ENCODE measurements at regions not wholly inside any gene's neighbourhood (a gene's known extent, or its start where the extent isn't known, plus 50 kb on each side); places are given as distances from the start of the nearest gene placed in this dataset.
"Not testable (repeated sequence)": the region's sequence is repeated elsewhere in the genome, so short reads cannot be mapped to it uniquely, and the experiment has no call there.

DNA sequence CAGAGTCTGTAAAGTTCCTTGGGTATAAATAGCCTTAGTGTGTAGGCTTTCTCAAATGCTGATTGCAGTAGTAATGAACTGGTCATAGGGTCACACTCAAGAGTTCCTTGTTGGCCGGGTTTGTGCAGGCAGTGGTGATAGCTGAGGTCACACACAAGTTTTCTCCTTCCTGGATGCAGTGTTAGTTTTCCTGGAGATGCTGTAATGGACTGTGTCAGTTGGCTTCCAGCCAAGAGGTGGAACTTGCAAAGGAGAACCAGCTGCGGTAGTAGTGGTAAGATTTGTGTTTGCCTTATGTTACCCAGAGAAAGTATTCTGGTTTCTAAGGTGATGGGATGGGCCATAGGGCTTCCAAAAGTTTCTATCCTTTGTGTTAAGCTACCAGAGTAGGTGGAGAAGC is 409.8 kb upstream of the FRG1 start:
- ChIA-PET POLR2A (no interaction called here), CTCF (no interaction called here)
- no peak for DNase-seq (ENCODE audit: low read depth, low spot score)
- TF ChIP-seq, protein P1, sequence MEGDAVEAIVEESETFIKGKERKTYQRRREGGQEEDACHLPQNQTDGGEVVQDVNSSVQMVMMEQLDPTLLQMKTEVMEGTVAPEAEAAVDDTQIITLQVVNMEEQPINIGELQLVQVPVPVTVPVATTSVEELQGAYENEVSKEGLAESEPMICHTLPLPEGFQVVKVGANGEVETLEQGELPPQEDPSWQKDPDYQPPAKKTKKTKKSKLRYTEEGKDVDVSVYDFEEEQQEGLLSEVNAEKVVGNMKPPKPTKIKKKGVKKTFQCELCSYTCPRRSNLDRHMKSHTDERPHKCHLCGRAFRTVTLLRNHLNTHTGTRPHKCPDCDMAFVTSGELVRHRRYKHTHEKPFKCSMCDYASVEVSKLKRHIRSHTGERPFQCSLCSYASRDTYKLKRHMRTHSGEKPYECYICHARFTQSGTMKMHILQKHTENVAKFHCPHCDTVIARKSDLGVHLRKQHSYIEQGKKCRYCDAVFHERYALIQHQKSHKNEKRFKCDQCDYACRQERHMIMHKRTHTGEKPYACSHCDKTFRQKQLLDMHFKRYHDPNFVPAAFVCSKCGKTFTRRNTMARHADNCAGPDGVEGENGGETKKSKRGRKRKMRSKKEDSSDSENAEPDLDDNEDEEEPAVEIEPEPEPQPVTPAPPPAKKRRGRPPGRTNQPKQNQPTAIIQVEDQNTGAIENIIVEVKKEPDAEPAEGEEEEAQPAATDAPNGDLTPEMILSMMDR (IDR thresholded peaks at IDR 0.05; ENCODE audit: insufficient read depth, low read length, missing control alignments) = no peak
- H3K4me3 ChIP-seq (ENCODE audit: low read depth, low read length) = no peak overlapping the region

DNA sequence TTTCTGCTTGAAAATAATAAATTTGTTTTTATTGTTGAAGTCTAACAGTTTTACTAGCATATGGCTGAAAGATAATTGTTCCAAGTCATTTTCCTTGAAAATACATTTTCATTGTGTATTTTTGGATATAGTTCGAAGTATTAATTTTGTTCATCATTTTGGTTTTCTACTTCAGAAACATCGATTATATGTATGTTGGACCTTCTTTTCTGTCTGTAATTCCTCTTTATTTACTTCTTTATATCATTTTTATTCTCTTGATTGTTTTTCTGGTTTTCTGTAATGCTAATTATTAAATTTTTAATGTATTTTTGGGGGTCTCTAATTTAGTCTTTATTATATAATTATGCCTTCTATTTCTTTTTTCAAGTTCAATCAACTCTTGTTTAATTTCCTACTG is 407.1 kb upstream of the FRG1 start:
- H3K4me3 ChIP-seq (ENCODE audit: low read depth, low read length) = no peak overlapping the region
- CTCF ChIA-PET = no interaction called here
- TF ChIP-seq, protein P1 (IDR thresholded peaks at IDR 0.05; ENCODE audit: insufficient read depth, low read length, missing control alignments) = no peak
- no peak for DNase-seq (ENCODE audit: low read depth, low spot score)
- POLR2A ChIA-PET = no interaction called here

DNA sequence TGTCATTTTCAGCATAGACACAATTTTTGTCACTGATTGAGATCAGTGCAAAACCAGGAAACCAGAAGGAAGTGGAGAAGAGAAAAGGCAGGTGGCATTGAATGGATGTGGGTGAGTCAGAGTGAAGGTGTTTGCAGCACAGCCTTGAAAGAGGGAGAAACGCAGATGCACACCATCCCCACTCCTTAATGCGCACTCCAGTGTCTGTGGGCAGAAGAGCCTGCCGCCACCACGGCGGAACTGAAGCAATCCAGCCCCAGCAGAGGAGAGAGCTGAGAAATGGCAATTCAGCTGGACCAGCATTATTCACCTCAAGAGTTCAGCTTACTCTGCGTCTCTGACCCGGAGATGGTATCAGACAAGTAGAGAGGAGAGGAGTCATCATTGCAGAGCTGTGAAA is 393.1 kb upstream of the FRG1 start:
- no peak for DNase-seq (ENCODE audit: low read depth, low spot score)
- POLR2A ChIA-PET = no interaction called here
- H3K4me3 ChIP-seq (ENCODE audit: low read depth, low read length) = no peak overlapping the region
- CTCF ChIA-PET = no interaction called here
- TF ChIP-seq, protein P1 (IDR thresholded peaks at IDR 0.05; ENCODE audit: insufficient read depth, low read length, missing control alignments) = no peak

DNA sequence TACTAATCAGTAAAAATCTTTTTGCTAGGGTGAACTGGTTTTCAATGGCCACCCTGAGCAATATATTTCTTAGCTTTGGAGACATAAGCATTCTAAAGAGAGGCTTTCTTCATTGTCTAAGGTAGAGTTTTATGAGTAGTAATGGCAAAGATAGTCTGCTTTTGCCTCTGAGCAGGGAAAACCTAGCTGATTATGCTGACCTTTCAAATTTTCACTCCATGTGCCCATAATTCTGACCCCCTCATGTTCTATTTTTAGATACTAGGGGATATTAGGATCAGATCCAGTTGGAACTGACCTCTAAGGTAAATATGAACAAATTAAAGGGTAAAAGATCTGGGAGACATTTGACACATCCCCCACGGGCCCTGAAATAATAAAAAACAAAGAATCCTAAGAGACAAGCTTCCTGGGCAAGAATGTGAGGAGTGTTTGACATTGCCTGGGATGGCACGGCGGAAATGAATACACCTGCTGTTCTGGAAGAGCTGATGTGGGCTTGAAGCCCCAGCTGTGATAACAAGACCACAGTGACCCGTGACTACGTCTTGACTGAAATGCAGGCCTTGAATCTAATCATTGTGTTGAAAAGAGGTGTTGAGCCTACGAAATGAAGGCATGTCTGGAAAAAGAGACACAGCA is 392.1 kb upstream of the FRG1 start:
- CTCF ChIA-PET = no interaction called here
- POLR2A ChIA-PET = no interaction called here
- TF ChIP-seq, protein P1 (IDR thresholded peaks at IDR 0.05; ENCODE audit: insufficient read depth, low read length, missing control alignments) = no peak
- no peak for DNase-seq (ENCODE audit: low read depth, low spot score)
- H3K4me3 ChIP-seq (ENCODE audit: low read depth, low read length) = no peak overlapping the region

DNA sequence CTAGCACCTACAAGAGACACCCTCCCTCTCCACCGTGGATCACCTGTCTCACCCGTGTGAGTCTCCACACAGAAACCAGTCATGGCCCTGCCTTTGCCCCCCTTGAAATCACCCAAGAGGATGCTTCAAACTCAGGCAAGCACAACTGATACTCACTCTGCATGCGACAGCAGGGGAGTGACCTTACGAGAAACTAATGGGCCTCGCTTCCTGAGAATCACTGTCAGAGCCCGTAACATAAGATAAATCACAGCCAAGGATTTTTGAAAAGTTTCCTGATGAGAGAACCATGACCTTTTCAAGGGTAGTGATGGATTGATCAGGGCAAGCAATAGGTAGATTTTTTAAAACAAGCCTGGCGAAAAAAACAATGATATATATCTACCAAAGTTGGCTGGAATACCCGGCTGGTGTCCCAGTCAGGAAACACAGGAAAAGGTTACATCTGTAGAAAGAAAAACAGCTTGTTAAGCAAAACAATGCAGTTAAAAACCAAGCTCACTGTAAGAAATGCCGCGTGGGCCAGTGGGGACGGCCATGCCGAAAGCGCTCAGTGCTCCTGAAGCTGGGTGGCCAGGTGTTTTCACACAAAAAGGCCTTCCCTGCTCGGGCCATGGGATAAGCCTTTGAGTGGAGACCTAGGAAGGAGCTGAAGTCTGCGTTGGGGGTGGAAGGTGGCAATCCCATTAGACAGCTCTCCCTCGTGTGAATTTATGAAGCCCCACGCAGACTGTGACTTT is 388.6 kb upstream of the FRG1 start:
- CTCF ChIA-PET; H3K4me3 ChIP-seq (ENCODE audit: low read depth, low read length); DNase-seq (ENCODE audit: low read depth, low spot score); POLR2A ChIA-PET: not testable (repeated sequence)

DNA sequence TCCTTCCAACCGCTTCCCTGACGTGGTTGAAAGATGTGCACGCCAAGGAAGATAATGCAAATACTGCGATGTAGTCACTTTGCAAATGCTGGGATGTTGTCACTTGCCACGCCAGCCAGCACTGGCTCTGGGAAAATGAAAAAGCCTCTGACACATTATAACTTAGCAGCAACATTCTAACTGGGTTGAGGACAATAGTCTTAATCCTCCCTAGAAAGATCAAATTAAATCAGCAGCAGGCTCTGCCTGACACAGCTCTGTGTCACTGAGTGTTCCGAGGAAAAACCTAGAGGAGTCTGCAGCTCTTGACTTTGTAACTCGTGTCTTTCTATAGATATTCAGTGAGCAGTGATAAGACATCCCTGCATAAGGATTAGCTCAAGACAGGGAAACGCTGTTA is 380.1 kb upstream of the FRG1 start:
- H3K4me3 ChIP-seq (ENCODE audit: low read depth, low read length); POLR2A ChIA-PET; CTCF ChIA-PET; DNase-seq (ENCODE audit: low read depth, low spot score): not testable (repeated sequence)

DNA sequence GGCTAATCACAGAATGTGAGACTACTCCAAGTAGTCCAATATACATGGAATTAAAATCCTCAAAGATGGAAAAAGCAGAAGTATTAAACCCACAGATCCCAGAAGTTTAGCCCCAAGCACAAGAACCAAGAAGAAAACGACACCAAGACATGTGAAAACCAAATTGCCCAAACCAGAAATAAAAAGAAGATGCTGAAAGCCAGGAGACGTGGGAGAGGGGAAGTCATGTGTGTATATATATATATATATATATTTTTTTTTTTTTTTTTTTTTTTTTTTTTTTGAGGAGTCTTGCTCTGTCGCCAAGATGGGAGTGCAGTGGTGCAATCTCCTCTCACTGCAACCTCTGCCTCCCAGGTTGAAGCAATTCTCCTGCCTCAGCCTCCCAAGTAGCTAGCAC is 376.9 kb upstream of the FRG1 start:
- DNase-seq (ENCODE audit: low read depth, low spot score); H3K4me3 ChIP-seq (ENCODE audit: low read depth, low read length); CTCF ChIA-PET; POLR2A ChIA-PET: not testable (repeated sequence)

DNA sequence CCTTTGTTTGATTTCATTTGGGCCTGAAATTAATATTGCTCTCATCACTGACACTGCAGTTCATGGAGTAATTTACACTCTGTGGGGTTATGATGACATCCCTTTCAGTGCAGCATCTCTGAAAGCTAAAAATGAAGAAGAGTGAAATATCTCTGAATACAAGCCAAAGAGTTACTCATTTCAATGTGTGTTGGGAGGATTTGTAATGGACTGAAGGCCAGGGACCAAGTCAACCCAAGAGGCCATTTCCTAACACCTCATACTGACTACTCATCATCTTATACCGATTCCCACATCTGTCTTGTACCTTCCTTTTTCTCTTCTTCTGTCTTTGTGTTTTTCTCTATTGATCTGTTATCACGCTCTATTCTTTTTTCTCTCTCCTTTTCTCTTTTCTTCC is 374.4 kb upstream of the FRG1 start:
- H3K4me3 ChIP-seq (ENCODE audit: low read depth, low read length); POLR2A ChIA-PET; CTCF ChIA-PET; DNase-seq (ENCODE audit: low read depth, low spot score): not testable (repeated sequence)

DNA sequence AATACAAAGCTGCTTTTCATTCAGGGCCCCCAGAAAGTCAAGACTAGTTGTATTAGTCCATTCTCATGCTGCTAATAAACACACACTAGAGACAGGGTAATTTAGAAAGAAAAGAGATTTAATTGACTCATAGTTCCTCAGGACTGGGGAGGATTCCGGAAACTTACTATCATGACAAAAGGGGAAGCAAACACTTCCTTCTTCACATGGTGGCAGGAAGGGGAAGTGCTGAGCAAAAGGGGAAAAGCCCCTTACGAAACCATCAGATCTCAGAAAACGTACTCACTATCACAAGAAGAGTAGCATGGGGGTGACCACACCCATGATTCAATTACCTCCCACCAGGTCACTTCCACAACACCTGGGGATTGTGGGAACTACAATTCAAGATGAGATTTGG is 373.8 kb upstream of the FRG1 start:
- DNase-seq (ENCODE audit: low read depth, low spot score); POLR2A ChIA-PET; CTCF ChIA-PET; H3K4me3 ChIP-seq (ENCODE audit: low read depth, low read length): not testable (repeated sequence)

DNA sequence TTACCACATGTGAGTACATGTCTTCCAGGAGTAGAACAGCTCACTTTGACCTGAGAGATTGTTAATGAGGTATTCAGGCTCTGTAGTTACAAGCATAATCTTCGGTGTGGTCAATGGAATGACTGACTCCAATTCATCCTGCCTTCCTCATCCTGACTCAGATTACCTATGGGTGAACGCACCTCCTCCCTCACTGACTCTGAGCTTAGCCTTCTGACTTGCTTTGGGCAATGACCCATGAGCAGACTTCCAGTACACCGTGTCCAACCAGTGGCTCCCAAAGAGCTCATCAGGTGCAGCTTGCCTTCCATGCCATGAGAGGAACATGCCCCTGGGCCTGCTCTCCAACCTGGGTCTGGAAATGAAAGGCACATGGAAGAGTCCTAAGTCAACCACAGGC is 361.0 kb upstream of the FRG1 start:
- H3K4me3 ChIP-seq (ENCODE audit: low read depth, low read length); DNase-seq (ENCODE audit: low read depth, low spot score); POLR2A ChIA-PET; CTCF ChIA-PET: not testable (repeated sequence)

DNA sequence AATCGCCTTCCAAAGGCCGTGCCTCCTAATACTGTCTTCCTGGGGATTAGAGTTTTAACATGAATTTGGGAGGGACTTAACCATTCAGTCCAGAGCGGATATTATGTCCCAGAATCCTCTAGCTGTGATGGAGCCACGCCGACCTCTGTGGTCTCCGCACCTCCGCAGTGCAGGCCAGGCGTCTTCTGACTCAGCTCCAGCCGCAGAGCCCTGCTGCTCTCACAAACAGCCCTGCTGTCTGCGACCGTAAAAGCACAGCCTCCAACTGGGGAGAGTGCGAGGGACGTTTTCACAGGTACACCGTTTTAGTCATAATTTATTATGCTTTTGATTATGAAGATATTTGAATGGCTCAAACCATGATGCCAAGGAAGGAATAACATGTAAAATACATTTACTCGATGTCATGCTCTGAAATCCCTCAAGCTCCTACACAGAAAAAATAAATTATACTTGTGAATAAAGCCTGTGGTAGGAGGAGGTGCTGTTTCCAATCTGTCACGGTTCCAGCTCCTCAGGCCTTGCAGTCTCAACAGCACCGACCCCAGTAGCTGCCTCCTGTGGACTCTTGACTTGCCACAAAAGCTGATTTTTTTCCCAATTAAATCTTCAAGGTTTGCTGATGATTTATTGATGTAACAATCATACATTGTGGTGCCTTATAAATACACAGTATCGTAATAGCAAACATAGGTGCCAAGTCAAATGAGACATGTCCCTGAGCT is 353.6 kb upstream of the FRG1 start:
- POLR2A ChIA-PET; DNase-seq (ENCODE audit: low read depth, low spot score); CTCF ChIA-PET; H3K4me3 ChIP-seq (ENCODE audit: low read depth, low read length): not testable (repeated sequence)

DNA sequence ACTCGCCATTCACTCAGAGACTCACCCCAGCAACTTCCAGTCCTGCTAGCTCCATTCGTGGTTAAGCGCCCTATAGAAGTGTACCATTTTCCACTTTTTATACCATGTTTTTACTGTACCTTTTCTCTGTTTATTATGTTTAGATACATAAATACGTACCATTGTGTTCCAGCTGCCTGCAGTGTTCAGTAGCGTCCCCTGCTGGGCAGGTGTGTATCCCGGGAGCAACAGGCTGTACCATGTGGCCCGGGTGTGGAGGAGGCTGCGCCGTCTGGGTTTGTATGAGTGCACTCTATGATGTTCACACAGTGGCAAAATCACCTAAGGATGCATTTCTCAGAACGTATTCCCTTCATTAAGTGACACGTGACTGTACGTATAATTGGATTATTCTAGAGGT is 351.5 kb upstream of the FRG1 start:
- POLR2A ChIA-PET, CTCF ChIA-PET: not testable (repeated sequence)

More for the DNA sequence above, 351.5 kb upstream of the FRG1 start:
- H3K4me3 ChIP-seq (ENCODE audit: low read depth, low read length); DNase-seq (ENCODE audit: low read depth, low spot score): not testable (repeated sequence)
